ENCODE measurements at regions not wholly inside any gene's neighbourhood (a gene's known extent, or its start where the extent isn't known, plus 50 kb on each side); places are given as distances from the start of the nearest gene placed in this dataset.
"Not testable (repeated sequence)": the region's sequence is repeated elsewhere in the genome, so short reads cannot be mapped to it uniquely, and the experiment has no call there.

DNA sequence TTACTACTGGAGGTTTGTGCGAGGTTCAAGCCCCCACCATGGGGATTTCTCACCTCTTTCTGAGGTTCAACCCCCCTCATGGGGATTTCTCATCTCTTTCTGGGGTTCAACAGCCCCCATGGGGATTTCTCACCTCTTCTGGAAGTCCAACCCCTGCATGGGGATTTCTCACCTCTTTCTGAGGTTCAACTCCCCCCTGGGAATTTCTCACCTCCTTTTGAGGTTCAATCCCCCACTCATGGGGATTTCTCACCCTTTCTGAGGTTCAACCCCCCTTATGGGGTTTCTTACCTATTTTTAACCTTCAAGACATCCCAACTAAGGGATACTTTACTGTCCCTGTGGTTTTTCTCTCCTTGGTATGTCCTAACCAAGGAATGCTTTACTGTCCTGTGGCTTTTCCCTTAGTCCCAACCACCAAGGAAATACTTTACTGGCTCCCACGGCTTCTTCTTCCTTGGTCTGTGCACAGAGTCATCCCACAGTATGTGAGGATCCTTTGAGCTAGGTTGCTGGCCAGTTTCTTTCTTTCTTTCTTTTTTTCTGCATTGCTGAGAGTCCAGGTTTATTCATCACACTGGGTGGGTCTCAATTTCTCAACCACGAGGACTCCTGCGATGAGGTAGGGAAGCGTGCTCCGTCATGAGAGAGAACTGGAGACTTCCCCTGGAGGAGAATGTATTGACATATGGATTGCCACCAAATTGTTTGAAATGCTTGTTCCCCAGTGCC, 2140.2 kb downstream of the TP53TG3F start:
- WGBS = 68% methylated on average over 6 of the region's 6 CpGs
- intact Hi-C loops (cut with DNase I) = no loop called here
- Histone ChIP-seq H3K27ac (peak overlapping the region; percentile 26 to 48), H3K36me3 (no peaks in the 10 kb centered on the region), H3K4me3 (no peak overlapping the region), H3K9me3 (no peaks in the 10 kb centered on the region), H3K4me1 (replicated peaks) (no peaks in the 10 kb centered on the region), H3K27me3 (replicated peaks; ENCODE audit: insufficient read depth) (no peaks in the 10 kb centered on the region)
- TF ChIP-seq POLR2A (IDR thresholded peaks at IDR 0.05) = no peak
- TF ChIP-seq, protein P1, sequence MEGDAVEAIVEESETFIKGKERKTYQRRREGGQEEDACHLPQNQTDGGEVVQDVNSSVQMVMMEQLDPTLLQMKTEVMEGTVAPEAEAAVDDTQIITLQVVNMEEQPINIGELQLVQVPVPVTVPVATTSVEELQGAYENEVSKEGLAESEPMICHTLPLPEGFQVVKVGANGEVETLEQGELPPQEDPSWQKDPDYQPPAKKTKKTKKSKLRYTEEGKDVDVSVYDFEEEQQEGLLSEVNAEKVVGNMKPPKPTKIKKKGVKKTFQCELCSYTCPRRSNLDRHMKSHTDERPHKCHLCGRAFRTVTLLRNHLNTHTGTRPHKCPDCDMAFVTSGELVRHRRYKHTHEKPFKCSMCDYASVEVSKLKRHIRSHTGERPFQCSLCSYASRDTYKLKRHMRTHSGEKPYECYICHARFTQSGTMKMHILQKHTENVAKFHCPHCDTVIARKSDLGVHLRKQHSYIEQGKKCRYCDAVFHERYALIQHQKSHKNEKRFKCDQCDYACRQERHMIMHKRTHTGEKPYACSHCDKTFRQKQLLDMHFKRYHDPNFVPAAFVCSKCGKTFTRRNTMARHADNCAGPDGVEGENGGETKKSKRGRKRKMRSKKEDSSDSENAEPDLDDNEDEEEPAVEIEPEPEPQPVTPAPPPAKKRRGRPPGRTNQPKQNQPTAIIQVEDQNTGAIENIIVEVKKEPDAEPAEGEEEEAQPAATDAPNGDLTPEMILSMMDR (IDR thresholded peaks at IDR 0.05) = no peak
- TF ChIP-seq POLR2AphosphoS5 (IDR thresholded peaks at IDR 0.05) = no peak
- DNase-seq (ENCODE audit: low spot score) = no peak

DNA sequence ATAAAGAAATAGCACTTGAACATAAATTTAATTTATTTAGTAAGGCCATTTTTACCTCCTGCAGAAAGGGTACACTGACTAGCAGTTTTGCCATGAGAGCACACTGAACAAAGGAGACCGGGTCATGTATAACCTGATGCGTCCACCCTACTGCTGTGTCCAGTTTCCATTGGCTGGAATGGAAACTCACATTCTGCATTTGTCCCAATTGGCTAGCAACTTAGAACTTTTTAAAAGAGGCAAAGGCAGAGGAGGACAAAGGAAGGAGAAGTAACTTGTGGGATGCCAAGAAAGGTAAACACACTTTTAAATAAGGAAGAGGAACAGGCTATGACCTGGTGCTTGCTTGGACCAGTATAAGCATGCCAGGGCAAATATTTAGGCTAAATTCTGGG, 2140.7 kb downstream of the TP53TG3F start:
- H3K36me3 ChIP-seq; H3K27ac ChIP-seq; DNase-seq (ENCODE audit: low spot score); intact Hi-C loops (cut with DNase I); H3K9me3 ChIP-seq; H3K4me3 ChIP-seq; H3K4me1 ChIP-seq (replicated peaks); H3K27me3 ChIP-seq (replicated peaks; ENCODE audit: insufficient read depth): not testable (repeated sequence)
- WGBS = 92% methylated on average over 2 of the region's 2 CpGs

DNA sequence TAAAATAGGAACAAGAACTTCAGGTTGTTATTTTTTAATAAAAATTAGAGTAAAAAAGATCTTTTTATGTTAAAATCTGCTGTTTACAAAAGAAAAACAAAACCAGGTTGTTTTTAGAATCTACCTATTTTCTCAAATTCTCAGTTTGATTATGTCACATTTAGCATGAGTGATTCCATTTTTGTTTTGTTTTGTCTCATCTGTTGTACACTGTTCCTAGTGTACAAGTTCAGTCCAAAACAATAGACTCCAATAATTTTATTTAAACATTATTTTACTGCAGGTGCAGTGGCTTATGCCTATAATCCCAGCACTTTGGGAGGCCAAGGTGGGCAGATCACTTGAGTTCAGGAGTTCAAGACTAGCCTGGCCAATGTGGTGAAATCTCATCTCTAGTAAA, 2142.7 kb downstream of the TP53TG3F start:
- Histone ChIP-seq H3K4me1 (replicated peaks) (no peaks in the 10 kb centered on the region), H3K9me3 (no peaks in the 10 kb centered on the region), H3K4me3 (no peak overlapping the region), H3K27me3 (replicated peaks; ENCODE audit: insufficient read depth) (no peaks in the 10 kb centered on the region), H3K36me3 (no peaks in the 10 kb centered on the region), H3K27ac (no peak overlapping the region)
- DNase-seq (ENCODE audit: low spot score) = no peak
- intact Hi-C loops (cut with DNase I) = no loop called here
- TF ChIP-seq POLR2A (IDR thresholded peaks at IDR 0.05) (no peak), POLR2AphosphoS5 (IDR thresholded peaks at IDR 0.05) (no peak)
- TF ChIP-seq, protein P1 (IDR thresholded peaks at IDR 0.05) = no peak

DNA sequence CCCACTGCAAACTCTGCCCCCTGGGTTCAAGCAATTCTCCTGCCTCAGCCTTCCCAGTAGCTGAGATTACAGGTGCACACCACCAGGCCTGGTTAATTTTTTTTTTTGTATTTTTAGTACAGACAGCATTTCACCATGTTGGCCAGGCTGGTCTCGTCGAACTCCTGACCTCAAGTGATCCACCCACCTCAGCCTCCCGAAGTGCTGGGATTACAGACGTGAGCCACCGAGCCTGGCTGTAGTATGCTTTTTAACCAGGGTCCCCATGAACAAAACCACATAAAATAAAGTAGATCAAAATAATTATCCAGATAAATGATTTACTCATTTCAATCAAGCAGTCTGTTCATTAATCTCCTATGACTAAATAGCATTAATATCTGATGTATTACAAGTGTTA, 2144.0 kb downstream of the TP53TG3F start:
- H3K27ac ChIP-seq; H3K27me3 ChIP-seq (replicated peaks; ENCODE audit: insufficient read depth); H3K4me1 ChIP-seq (replicated peaks); DNase-seq (ENCODE audit: low spot score); H3K36me3 ChIP-seq; H3K9me3 ChIP-seq; H3K4me3 ChIP-seq; intact Hi-C loops (cut with DNase I): not testable (repeated sequence)
- 87% methylated on average over 5 of the region's 5 CpGs for WGBS

DNA sequence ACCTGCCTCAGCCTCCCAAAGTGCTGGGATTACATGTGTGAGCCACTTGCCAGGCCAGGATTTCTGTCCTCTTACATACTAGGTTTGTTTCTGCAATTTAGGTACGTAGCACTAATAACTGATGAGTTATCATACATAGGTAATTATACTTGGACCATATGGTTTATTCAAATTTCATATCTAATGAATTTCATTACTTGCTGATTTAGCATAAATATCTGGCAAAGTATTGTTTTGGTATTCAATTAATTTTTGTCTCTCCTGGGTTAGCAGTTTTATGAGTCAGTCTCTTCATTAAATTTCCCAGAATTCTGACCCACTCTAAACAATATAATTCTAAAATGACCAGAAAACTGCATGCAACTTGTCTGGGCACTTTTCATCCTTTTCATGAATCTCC, 2146.5 kb downstream of the TP53TG3F start:
- whole genome bisulfite sequencing = 48% methylated on average over 1 of the region's 1 CpG
- DNase-seq (ENCODE audit: low spot score) = no peak
- Histone ChIP-seq H3K36me3 (no peaks in the 10 kb centered on the region), H3K27ac (no peak overlapping the region), H3K27me3 (replicated peaks; ENCODE audit: insufficient read depth) (no peaks in the 10 kb centered on the region), H3K4me1 (replicated peaks) (no peaks in the 10 kb centered on the region), H3K4me3 (no peak overlapping the region), H3K9me3 (no peaks in the 10 kb centered on the region)
- intact Hi-C loops (cut with DNase I) = no loop called here
- TF ChIP-seq, protein P1 (IDR thresholded peaks at IDR 0.05) = no peak
- no peak for TF ChIP-seq POLR2AphosphoS5 (IDR thresholded peaks at IDR 0.05)
- no peak for TF ChIP-seq POLR2A (IDR thresholded peaks at IDR 0.05)

DNA sequence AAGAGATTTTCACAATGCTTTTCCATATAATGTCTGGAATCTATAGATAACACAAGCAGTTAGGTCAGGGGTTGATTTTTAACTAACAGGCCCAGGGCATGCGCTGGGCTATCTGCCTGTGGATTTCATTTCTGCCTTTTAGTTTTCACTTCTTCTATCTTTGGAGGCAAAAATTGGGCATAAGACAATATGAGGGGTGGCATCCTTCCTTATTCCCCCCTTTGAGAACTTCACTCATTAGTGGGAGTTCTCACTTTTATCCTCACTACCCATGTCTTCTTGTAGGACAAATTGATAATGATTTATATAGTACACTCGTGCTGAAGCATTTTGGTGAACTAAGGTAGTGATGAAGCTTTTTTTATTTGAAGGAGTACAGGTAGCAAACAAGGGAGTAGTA, 2155.5 kb downstream of the TP53TG3F start:
- H3K4me1 ChIP-seq (replicated peaks); H3K27me3 ChIP-seq (replicated peaks; ENCODE audit: insufficient read depth); H3K27ac ChIP-seq; H3K36me3 ChIP-seq; intact Hi-C loops (cut with DNase I); DNase-seq (ENCODE audit: low spot score); H3K9me3 ChIP-seq; H3K4me3 ChIP-seq: not testable (repeated sequence)
- 41% methylated on average over 2 of the region's 2 CpGs for WGBS

DNA sequence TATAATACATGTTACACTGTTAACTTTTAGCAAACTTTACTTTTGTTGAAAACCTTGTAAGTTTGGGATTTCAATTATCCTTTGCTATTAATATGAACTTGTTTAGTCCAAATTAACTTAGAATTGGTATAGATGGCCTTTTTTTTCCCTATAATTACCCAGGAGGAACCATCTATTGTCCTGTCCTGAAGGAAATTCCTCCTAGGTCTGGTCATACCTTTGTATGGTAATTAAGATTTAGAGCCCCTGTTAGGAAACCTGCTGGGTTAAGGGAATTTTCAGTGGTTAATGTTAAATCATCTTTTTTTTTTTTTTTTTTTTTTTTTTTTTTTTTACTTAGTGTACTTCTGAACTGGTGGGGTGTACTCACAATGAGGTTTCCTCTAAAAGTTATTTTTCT, 2159.8 kb downstream of the TP53TG3F start:
- DNase-seq (ENCODE audit: low spot score); H3K36me3 ChIP-seq; H3K4me1 ChIP-seq (replicated peaks); H3K9me3 ChIP-seq; intact Hi-C loops (cut with DNase I); H3K27ac ChIP-seq; H3K4me3 ChIP-seq; H3K27me3 ChIP-seq (replicated peaks; ENCODE audit: insufficient read depth): not testable (repeated sequence)

Data from prostate gland (tissue), 2 donors.